ENCODE measurements at regions not wholly inside any gene's neighbourhood (a gene's known extent, or its start where the extent isn't known, plus 50 kb on each side); places are given as distances from the start of the nearest gene placed in this dataset.

DNA sequence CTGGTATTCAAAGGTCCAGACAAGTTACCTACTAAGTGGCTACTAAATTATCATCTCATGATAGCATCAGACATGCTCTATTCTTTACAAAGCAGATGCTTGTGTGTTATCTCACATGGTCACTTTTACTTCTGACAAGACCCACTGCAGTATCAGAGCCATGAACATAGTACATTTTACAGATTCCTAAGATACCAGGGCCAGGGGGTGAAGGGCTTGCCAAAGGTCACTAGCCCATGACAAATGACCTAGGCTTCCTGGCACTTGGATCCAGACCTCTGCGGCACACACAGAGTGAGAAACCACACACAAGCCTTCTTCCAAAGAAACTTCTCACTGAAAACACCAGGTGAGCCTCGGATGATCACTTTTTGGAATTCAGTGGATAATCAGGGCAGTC, 446.8 kb downstream of the EIPR1 start:
- DNase-seq (ENCODE audit: low read depth, low spot score), result no peak

DNA sequence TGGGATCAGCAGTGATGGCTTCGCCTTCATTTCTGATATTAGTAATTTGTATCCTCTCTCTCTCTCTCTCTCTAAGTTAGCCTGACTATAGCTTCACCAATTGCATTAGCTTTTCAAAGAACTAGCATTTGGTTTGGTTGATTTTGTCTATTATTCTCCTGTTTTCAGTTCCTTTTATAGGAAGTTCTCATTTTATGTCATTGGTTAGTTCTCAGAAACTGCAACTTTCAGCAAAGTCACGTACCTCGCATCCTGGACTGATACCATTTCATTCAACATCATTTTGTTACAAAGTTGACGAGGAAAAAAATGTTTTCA, 450.8 kb downstream of the EIPR1 start:
- DNase-seq (ENCODE audit: low read depth, low spot score), result no peak

- DNase-seq (ENCODE audit: low read depth, low spot score), result no peak
These were observed 451.4 kb downstream of the EIPR1 start for GRCh38 chr2:2926009-2926857.

- no peak for DNase-seq (ENCODE audit: low read depth, low spot score)
These were observed 455.5 kb downstream of the EIPR1 start for GRCh38 chr2:2922156-2922555.

GRCh38 chr2:2921011-2921720, 456.5 kb downstream of the EIPR1 start:
- DNase-seq (ENCODE audit: low read depth, low spot score), result no peak

DNA sequence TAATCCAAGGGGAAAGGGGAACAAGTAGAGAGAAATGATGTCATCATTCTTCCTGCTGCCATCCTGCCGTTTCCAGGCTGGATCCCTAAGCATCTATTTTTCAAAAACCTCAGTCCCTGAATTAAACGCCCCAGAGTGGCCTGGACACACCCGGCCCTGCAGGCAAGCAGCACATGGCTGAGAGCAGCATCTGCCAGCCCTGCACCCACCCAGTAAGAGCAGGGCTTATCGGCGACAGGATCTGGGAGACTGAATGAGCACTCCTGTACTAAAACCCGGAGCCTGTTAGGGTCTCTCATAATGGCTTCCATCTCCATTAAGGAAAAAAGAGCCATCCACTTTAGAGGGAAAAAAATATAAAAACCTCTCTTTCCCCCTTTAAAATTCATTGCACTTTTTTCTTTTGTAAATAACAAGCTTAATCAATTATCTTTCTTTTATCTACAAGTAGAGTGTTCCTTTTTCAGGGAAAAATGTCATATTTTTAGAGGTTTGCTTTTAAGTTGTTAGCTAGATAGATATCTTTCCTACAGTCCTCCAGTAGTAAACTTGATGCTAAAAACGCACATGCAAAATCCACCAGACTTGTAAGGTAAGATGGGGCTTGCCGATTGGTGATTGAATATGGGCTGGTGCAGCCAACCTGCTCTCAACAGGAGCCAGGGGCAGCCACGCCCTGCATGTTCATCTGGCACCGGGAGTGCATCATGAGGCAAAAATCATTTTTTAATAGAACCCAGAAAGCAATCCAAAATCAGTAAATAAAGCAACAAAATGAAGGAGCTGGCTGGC, 457.8 kb downstream of the EIPR1 start:
- DNase-seq (ENCODE audit: low read depth, low spot score), result no peak

GRCh38 chr2:2919026-2919425, 458.6 kb downstream of the EIPR1 start:
- DNase-seq (ENCODE audit: low read depth, low spot score), result no peak

DNA sequence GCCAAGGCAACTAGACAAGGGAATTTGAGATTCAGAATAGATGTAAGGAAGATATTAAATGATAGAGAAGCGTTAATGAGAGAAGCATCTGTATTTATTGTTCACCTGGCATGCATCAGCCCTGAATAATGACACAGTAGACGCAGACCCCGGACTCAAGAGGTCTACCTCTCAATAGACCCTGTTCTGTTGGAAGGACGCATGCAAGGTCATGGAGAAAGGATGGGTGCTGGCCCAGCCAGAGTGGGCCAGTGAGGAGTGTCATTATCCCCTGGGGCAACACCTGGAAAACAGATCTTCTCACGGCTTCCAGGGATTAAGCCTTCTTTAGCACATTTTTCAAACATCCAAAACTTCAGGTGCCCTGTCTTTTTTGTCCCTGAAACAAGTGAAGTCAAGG, 461.0 kb downstream of the EIPR1 start:
- DNase-seq (ENCODE audit: low read depth, low spot score), result no peak

GRCh38 chr2:2914252-2914651, 463.4 kb downstream of the EIPR1 start:
- DNase-seq (ENCODE audit: low read depth, low spot score), result no peak

DNA sequence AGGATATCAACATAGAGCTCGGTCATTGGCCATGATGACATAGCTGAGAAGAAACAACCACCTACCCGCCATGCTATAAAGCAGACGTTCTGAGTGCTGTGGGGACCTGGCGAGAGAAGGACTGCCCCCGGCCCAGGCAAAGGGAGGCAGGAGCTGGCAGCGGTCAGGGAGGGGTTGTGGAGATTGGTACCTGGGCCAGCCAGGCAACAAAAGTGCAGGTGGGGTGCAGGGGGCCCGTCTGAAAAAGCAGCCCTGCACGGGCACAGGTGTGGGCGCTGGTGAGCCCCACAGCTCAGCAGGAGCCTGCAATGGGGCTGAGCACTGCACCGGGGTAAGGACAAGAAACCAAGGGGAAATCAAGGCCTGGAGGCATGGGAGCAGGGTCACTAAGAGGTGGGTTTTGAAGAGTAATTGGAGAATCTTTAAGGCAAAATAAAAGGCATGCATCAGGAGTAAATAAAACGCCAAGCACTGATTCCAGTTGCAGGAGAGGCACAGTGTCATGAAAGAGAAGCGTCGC, 464.0 kb downstream of the EIPR1 start:
- no peak for DNase-seq (ENCODE audit: low read depth, low spot score)

DNA sequence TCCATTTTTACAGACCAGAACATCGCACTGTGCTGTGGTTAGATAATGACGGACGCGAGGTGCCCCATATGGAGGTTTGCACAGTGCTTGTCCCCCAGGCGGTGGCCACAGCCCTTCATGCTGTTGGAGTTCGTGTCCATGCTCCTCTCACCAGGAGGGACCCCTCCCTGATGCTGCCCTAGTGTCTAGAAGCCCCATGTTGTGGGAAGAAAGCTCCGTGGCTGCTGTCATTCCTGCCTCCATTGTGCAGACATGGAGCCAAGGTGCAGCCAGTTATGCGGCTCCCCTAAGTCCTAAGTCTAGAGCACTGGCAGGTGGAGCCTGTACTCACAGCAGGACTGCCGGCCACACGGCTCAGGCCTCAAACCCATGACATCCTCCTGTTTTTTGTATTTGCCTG, 464.9 kb downstream of the EIPR1 start:
- DNase-seq (ENCODE audit: low read depth, low spot score), result no peak

GRCh38 chr2:2912293-2912692, 465.3 kb downstream of the EIPR1 start:
- DNase-seq (ENCODE audit: low read depth, low spot score), result no peak

DNA sequence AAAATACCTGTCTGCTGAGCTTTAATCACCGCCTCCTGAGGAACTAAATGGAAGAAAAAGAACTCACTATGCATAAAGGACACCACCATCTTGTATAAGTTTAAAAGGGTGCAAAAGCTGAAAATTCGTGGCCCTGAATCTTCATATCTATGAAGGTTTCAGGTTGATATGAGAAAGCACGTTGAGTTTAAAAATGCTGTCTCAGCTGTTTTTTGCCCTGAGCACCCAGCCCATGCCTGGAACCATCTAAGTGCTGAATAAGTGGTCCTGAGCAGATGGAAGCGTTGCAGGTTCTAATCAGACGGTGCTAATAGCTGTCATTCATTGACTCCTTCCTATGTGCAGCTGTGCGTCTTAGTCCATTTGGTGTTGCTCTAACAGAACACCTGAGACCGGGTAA, 467.4 kb downstream of the EIPR1 start:
- no peak for DNase-seq (ENCODE audit: low read depth, low spot score)

DNA sequence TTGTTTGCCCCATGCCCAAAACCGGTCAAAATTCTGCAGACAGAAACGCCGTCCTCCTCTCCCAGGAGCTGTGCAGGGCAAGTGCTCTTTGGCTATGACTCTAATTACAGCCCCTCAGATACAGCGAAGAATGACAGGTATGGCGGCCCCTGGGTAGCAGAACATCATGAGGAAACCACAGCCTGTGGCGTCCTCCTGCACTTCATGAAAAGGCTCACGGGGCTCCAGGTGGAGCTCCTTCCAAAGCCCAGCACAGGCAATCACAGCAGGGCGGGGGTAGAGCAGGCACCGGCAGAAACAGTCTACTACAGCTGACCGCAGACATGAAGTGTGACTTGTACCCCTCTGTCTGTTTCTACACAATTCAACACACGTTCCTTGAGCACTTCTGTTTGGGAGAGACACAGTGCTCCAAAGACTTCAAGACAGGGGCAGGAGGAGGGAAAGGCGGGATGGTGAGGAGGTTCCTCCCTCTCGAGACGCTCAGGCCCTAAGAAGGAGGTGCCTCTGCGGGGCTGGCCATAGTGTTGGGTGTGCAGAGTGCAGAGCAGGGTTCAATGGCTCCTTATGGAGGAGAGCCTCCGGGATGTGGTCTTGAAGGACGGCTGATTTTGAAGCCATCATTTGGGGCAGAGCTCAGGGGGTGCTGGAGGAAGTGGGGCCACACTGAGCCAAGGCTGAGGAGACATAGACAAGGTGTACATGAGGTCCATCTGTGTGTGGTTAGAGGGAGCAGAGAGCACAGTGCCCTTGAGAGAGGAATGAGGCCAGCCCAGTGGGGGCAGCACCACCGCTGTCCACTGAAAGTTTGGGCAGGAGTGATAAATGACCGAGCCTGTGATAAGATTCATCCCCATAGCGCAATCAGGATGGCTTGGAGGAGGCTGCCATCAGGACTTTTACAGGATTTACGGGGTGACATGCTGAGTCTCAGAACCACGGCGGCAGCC, 468.3 kb downstream of the EIPR1 start:
- DNase-seq (ENCODE audit: low read depth, low spot score), result no peak

GRCh38 chr2:2906091-2906490, 471.5 kb downstream of the EIPR1 start:
- DNase-seq (ENCODE audit: low read depth, low spot score), result no peak

DNA sequence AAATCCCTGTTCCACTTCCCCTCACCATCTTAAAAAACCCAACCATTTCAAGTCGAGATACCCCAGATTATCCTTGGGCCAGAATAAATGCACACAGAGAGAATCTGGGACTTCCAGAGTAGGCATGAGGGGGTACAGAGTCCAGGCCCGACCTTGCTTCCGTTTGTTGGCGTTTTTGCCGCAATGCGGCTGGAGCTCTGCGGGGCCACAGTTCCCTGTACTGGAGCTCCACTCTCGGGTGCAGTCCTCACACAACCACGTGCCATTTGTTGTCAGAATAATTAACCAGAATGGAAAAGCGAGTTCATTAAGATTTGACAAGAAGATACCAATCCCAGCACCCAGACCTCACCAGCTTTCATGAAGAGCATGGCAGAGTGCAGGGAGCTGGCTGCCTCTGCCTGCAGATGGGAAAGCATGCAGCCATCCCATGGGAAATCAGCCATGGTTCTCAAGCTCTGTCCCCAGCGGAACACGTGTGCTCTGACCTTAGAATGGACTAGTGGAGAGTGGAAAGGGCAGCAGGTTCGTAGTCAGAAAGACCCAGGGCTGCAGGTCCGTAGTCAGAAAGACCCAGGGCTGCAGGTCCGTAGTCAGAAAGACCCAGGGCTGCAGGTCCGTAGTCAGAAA, 472.8 kb downstream of the EIPR1 start:
- DNase-seq (ENCODE audit: low read depth, low spot score), result no peak

GRCh38 chr2:2902547-2903281, 474.9 kb downstream of the EIPR1 start:
- DNase-seq (ENCODE audit: low read depth, low spot score), result no peak

DNA sequence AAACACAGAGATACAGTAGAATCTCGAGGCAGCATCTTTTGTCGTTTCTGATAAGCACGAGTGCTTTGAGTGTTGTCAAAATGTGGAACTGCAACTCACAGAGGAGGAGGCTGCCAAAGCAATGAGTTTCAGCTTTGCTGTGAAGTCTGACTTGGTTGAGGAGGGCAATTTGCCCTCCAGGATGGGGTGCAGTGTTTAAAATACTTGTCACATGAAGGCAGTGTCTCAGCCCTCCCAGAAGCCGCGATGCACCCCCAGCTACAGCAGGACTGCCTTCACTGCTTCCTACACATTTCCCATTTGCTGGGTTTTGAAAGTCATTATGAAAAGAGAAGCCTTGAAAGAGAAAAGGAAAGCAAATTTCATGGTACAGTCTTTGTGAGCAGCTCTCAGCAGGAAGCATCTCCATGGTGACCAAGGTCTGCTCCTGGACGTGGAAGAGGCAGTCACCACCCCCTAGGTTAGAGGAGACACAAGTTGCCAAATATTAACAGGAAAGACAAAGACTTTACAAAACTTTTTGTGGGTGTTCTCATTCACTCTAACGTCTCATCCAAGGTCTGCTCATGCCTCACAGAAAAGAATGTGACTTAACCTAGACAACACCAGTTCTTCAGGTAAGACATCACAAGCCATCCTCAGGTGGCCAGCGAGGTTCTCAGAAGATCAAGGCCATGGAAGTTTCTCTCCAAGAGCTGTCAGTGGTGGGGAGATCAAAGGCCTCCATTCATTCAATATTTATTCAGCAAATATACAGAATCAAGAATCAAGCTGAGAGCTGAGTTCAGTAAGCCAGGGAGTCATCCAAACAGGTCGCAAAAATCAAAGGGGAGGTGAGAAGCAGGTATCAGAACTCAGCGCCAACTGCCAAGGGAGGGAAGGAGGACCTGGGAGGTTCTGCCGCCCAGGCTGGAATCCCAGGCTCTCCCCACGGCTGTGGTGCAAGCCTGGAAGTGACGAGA, 476.0 kb downstream of the EIPR1 start:
- no peak for DNase-seq (ENCODE audit: low read depth, low spot score)

- DNase-seq (ENCODE audit: low read depth, low spot score), result peak; percentile 63
These were observed 477.8 kb downstream of the EIPR1 start for GRCh38 chr2:2899826-2900225.
